GM12878 (cell line): ENCODE measurements at regions not wholly inside any gene's neighbourhood (a gene's known extent, or its start where the extent isn't known, plus 50 kb on each side); places are given as distances from the start of the nearest gene placed in this dataset.
A peak's percentile ranks its signal among the peaks of the same experiment; 100 is the strongest.

Source experiments
- ATAC-seq: fragments of 200-7000 bp; cut with Tn5 transposase; 3 replicates; pipeline ENCODE4 v1.9.1; 2020; ENCODE audit warnings: mild to moderate bottlenecking, moderate library complexity
- BruUV-seq: library from RNA; stranded (reverse); fragments of 400-500 nt; replicated peaks from 2 replicates; lab custom pipeline; 2021; lab: Mats Ljungman, UMichigan
- CTCF ChIA-PET: fragments of 300-600 bp; sonication (Branson Sonifier 250); formaldehyde crosslinking; extraction: SDS; loops from one replicate; lab custom pipeline; 2021; ENCODE audit warnings: inconsistent platforms; lab: Yijun Ruan, JAX
- POLR2A ChIA-PET: fragments of 350-600 bp; formaldehyde crosslinking; extraction: SDS; loops from one replicate; lab custom pipeline; 2021; ENCODE audit warnings: inconsistent platforms; lab: Charles Lee
- RAD21 ChIA-PET: fragments of 300-600 bp; sonication (Branson Sonifier 250); formaldehyde crosslinking; loops from one replicate; lab custom pipeline; 2023; ENCODE audit warnings: antibody characterized with exemption; ENCODE audit not compliant: unreplicated experiment; lab: Charles Lee
- SMC1A ChIA-PET: fragments of 300-600 bp; sonication (Branson Sonifier 250); formaldehyde crosslinking; loops from one replicate; lab custom pipeline; 2023; ENCODE audit not compliant: unreplicated experiment, uncharacterized antibody; lab: Charles Lee
- DNase-seq: peaks from one replicate; pipeline ENCODE4 v3.0.0-alpha.2; 2011; ENCODE audit warnings: low read depth, low spot score
- FAIRE-seq: peaks from 3 replicates; lab custom pipeline; 2011; peaks lifted over from hg19 to GRCh38; lab: Jason Lieb, UNC
- H2AFZ ChIP-seq: 2 replicates; pipeline ENCODE4 v1.6.0; 2011; ENCODE audit warnings: low read depth, low read length, control low read depth; ENCODE audit not compliant: control insufficient read depth
- H3K27ac ChIP-seq: 2 replicates; pipeline ENCODE4 v1.5.1; 2011; ENCODE audit warnings: control low read depth; ENCODE audit not compliant: control insufficient read depth, insufficient read depth
- H3K27me3 ChIP-seq, 2 experiments: replicated peaks in 1 of 2; 2 replicates each; pipeline versions ENCODE4 v1.6.0 to v1.6.1; 2011; ENCODE audit warnings: low read length in 1 of 2; ENCODE audit not compliant: control insufficient read depth in 2 of 2, insufficient read depth in 2 of 2
- H3K36me3 ChIP-seq, 2 experiments: 2 replicates each; pipeline ENCODE4 v1.5.1; 2011; ENCODE audit warnings: low read length in 1 of 2; ENCODE audit not compliant: control insufficient read depth in 2 of 2, insufficient read depth in 2 of 2
- H3K4me1 ChIP-seq: 2 replicates; pipeline ENCODE4 v1.6.1; 2011; ENCODE audit warnings: mild to moderate bottlenecking, low read length, moderate library complexity, mixed read lengths; ENCODE audit not compliant: control insufficient read depth, insufficient read depth
- H3K4me2 ChIP-seq: 2 replicates; pipeline ENCODE4 v1.6.0; 2011; ENCODE audit warnings: control low read depth; ENCODE audit not compliant: control insufficient read depth, insufficient read depth
- H3K4me3 ChIP-seq: fragments of 200-600 bp; sonication (generic); 2 replicates; pipeline ENCODE4 v1.5.1; 2016
- H3K79me2 ChIP-seq: 2 replicates; pipeline ENCODE4 v1.6.0; 2011; ENCODE audit warnings: low read length; ENCODE audit not compliant: control insufficient read depth, insufficient read depth
- H3K9ac ChIP-seq: 2 replicates; pipeline ENCODE4 v1.8.0; 2011; ENCODE audit warnings: low read length, control low read depth, mixed read lengths; ENCODE audit not compliant: control insufficient read depth, insufficient read depth
- H3K9me3 ChIP-seq: replicated peaks from 3 replicates; pipeline ENCODE4 v1.5.1; 2011; ENCODE audit warnings: mild to moderate bottlenecking, low read length; ENCODE audit not compliant: control insufficient read depth, insufficient read depth
- H4K20me1 ChIP-seq: 2 replicates; pipeline ENCODE4 v1.6.0; 2011; ENCODE audit not compliant: control insufficient read depth, insufficient read depth
- BACH1 ChIP-seq: fragments of 450-650 bp; IDR thresholded peaks from 2 replicates; pipeline ENCODE4 v1.6.1; 2017; ENCODE audit warnings: mild to moderate bottlenecking, borderline replicate concordance
- BHLHE40 ChIP-seq, 2 experiments: fragments of 450-650 bp in 1 of 2; IDR thresholded peaks; 2 replicates each; pipeline ENCODE4 v1.6.1; 2011 to 2017; ENCODE audit warnings: low read depth in 2 of 2, borderline replicate concordance in 1 of 2, improper control_type of control experiment in 1 of 2, low read length in 1 of 2, mild to moderate bottlenecking in 1 of 2
- CTCF ChIP-seq, 3 experiments: IDR thresholded peaks in 2 of 3; conservative IDR thresholded peaks in 1 of 3; 2 replicates each; pipeline ENCODE4 v1.5.1; 2011; ENCODE audit warnings: low read depth in 3 of 3, low read length in 3 of 3, mild to moderate bottlenecking in 3 of 3, control low read depth in 2 of 3, moderate library complexity in 2 of 3, inconsistent platforms in 1 of 3, mixed read lengths in 1 of 3; ENCODE audit not compliant: control insufficient read depth in 2 of 3, insufficient read depth in 1 of 3; ENCODE audit errors: extremely low read depth in 1 of 3
- FOS ChIP-seq: IDR thresholded peaks from 3 replicates; pipeline ENCODE4 v1.6.1; 2011; ENCODE audit warnings: borderline replicate concordance; ENCODE audit not compliant: insufficient read length; ENCODE audit errors: extremely low read depth
- GATAD2B ChIP-seq: fragments of 450-650 bp; conservative IDR thresholded peaks from 2 replicates; pipeline ENCODE4 v1.6.1; 2017; ENCODE audit warnings: low read depth, mild to moderate bottlenecking, moderate library complexity
- HDAC6 ChIP-seq: fragments of 200-600 bp; sonication (generic); IDR thresholded peaks from one replicate; pipeline ENCODE4 v1.8.0; 2017; ENCODE audit warnings: antibody characterized with exemption; ENCODE audit not compliant: unreplicated experiment
- IKZF1 ChIP-seq: fragments of 450-650 bp; conservative IDR thresholded peaks from 2 replicates; pipeline ENCODE4 v1.6.1; 2017; ENCODE audit warnings: antibody characterized with exemption, mild to moderate bottlenecking
- IKZF2 ChIP-seq, 2 experiments: fragments of 450-650 bp; IDR thresholded peaks; 2 replicates each; pipeline ENCODE4 v1.6.1; 2017; ENCODE audit warnings: mild to moderate bottlenecking in 2 of 2, moderate library complexity in 2 of 2
- NFXL1 ChIP-seq: fragments of 450-650 bp; IDR thresholded peaks from 2 replicates; pipeline ENCODE4 v1.6.1; 2017; ENCODE audit warnings: antibody characterized with exemption, mild to moderate bottlenecking, borderline replicate concordance
- NFYB ChIP-seq: IDR thresholded peaks from 2 replicates; pipeline ENCODE4 v1.6.1; 2011; ENCODE audit warnings: low read depth, mild to moderate bottlenecking, low read length, improper control_type of control experiment, moderate library complexity; ENCODE audit not compliant: insufficient read depth
- USF2 ChIP-seq: IDR thresholded peaks from 2 replicates; pipeline ENCODE4 v1.6.1; 2011; ENCODE audit warnings: low read depth, low read length, improper control_type of control experiment, borderline replicate concordance
- WGBS: methylation state at CpG from one replicate; pipeline ENCODE4 v1.1.6; 2016; ENCODE audit warnings: low lambda C conversion rate; ENCODE audit not compliant: insufficient replicate concordance, insufficient coverage; ENCODE audit errors: missing lambda C conversion rate; 5-methylcytosine and 5-hydroxymethylcytosine counted together
- in situ Hi-C: fragments of 300-500 bp; cut with MboI; formaldehyde crosslinking; loops from 9 replicates; pipeline ENCODE4 v1.14.3; 2018; ENCODE audit warnings: mixed read lengths
- intact Hi-C: fragments of 100-400 bp; cut with micrococcal nuclease; formaldehyde crosslinking; loops from one replicate; pipeline ENCODE4 v1.14.2; 2022; ENCODE audit not compliant: unreplicated experiment

GRCh38 chr22:22166941-22167713 is 77.5 kb upstream of the VPREB1 start (continued):
- no peak for TF ChIP-seq USF2
- no peak for TF ChIP-seq BACH1
- no peak for TF ChIP-seq IKZF1
- TF ChIP-seq IKZF2 (IDR thresholded peaks at IDR 0.05), result no peak
- TF ChIP-seq BHLHE40 (IDR thresholded peaks at IDR 0.05; ENCODE audit: borderline replicate concordance in 1 of 2, low read depth in 2 of 2, low read length in 1 of 2), result no peak
- TF ChIP-seq NFXL1, result no peak
- TF ChIP-seq HDAC6, result no peak

GRCh38 chr22:22165936-22166710 is 78.5 kb upstream of the VPREB1 start:
- H4K20me1 ChIP-seq, result no peaks in the 10 kb centered on the region
- H3K4me2 ChIP-seq, result no peak overlapping the region
- peaks cover 27% of the 10 kb centered on the region for H3K4me1 ChIP-seq
- H3K9me3 ChIP-seq, result no peaks in the 10 kb centered on the region
- no peak for DNase-seq
- H3K27ac ChIP-seq, result no peak overlapping the region
- peak in 1 of 3 experiments; percentile 10; a peak in 2 of 6 replicates for TF ChIP-seq CTCF (IDR thresholded peaks at IDR 0.05 in 2 of 3, conservative IDR thresholded peaks at IDR 0.05 in 1 of 3; ENCODE audit: control insufficient read depth in 2 of 3, extremely low read depth in 1 of 3, insufficient read depth in 1 of 3, low read depth in 3 of 3, low read length in 3 of 3)
- no peak for TF ChIP-seq GATAD2B
- no peak for TF ChIP-seq FOS
- no peak for TF ChIP-seq NFYB
- no peak overlapping the region for H3K9ac ChIP-seq
- 67% methylated on average over 6 of the region's 6 CpGs for WGBS
- no peaks in the 10 kb centered on the region for H3K36me3 ChIP-seq
- no peak for ATAC-seq
- FAIRE-seq, result no peak
- no peak overlapping the region for H3K4me3 ChIP-seq
- POLR2A ChIA-PET, result interaction anchor here (1.1 to 1.8 kb wide), 4 partner anchors 9 to 135 kb away, joined by 3 to 5 read pairs (median 4); no protein-coding TSS in a partner anchor
- in situ Hi-C loops (no loop called here), intact Hi-C loops (no loop called here)
- no peak overlapping the region for H2AFZ ChIP-seq
- CTCF ChIA-PET, result interaction anchor here (0.7 to 8.4 kb wide), 12 partner anchors 8 to 770 kb away, joined by 3 to 61 read pairs (median 4); no protein-coding TSS in a partner anchor
- SMC1A ChIA-PET, result interaction anchor here (1.3 to 3.2 kb wide), 9 partner anchors 9 to 789 kb away, joined by 3 to 19 read pairs (median 5); no protein-coding TSS in a partner anchor
- H3K79me2 ChIP-seq, result no peaks in the 10 kb centered on the region
- no peaks in the 10 kb centered on the region for H3K27me3 ChIP-seq
- no TSS peak for BruUV-seq
- RAD21 ChIA-PET, result interaction anchor here (0.6 to 4.8 kb wide), 12 partner anchors 8 to 789 kb away, joined by 3 to 34 read pairs (median 8); no protein-coding TSS in a partner anchor
